PC-3 (cell line): ENCODE measurements at regions not wholly inside any gene's neighbourhood (a gene's known extent, or its start where the extent isn't known, plus 50 kb on each side); places are given as distances from the start of the nearest gene placed in this dataset.

ENCODE experiments used
- ATAC-seq: fragments of 200-7000 bp; cut with Tn5 transposase; 2 replicates; pipeline ENCODE4 v1.9.1; 2020; ENCODE audit warnings: mild to moderate bottlenecking, moderate library complexity
- BruUV-seq: library from RNA; stranded (reverse); fragments of 400-500 nt; replicated peaks from 2 replicates; lab custom pipeline; 2021; lab: Mats Ljungman, UMichigan
- CTCF ChIA-PET: fragments of 300-600 bp; sonication (Branson Sonifier 250); formaldehyde crosslinking; loops from one replicate; lab custom pipeline; 2022; ENCODE audit warnings: antibody characterized with exemption; lab: Charles Lee
- POLR2A ChIA-PET: fragments of 300-600 bp; sonication (Branson Sonifier 250); formaldehyde crosslinking; loops from one replicate; lab custom pipeline; 2022; ENCODE audit warnings: antibody characterized with exemption; ENCODE audit not compliant: unreplicated experiment; lab: Charles Lee
- DNase-seq: peaks from one replicate; pipeline ENCODE4 v3.0.0-alpha.2; 2015
- H2AFZ ChIP-seq: fragments of 300-600 bp; sonication (generic); 2 replicates; pipeline ENCODE4 v1.6.0; 2016; ENCODE audit warnings: antibody characterized with exemption, low read length
- H3F3A ChIP-seq: fragments of 300-600 bp; sonication (generic); one replicate; pipeline ENCODE4 v1.6.0; 2017; ENCODE audit warnings: antibody characterized with exemption, low read length, control low read depth, mild to moderate bottlenecking; ENCODE audit not compliant: unreplicated experiment
- H3K27ac ChIP-seq: fragments of 300-600 bp; sonication (generic); 2 replicates; pipeline ENCODE4 v1.5.1; 2016; ENCODE audit warnings: mild to moderate bottlenecking, low read length
- H3K27me3 ChIP-seq: fragments of 300-600 bp; sonication (generic); 2 replicates; pipeline ENCODE4 v1.6.1; 2016; ENCODE audit warnings: low read length, mixed read lengths
- H3K36me3 ChIP-seq: fragments of 300-600 bp; sonication (generic); 2 replicates; pipeline ENCODE4 v1.6.1; 2016; ENCODE audit warnings: low read depth, mixed run types, low read length, mixed read lengths
- H3K4me1 ChIP-seq: fragments of 300-600 bp; sonication (generic); 2 replicates; pipeline ENCODE4 v1.5.1; 2016; ENCODE audit warnings: low read length; ENCODE audit not compliant: insufficient read depth
- H3K4me2 ChIP-seq: fragments of 300-600 bp; sonication (generic); 2 replicates; pipeline ENCODE4 v1.6.0; 2016; ENCODE audit warnings: low read length
- H3K4me3 ChIP-seq: fragments of 300-600 bp; sonication (generic); 2 replicates; pipeline ENCODE4 v1.5.1; 2016; ENCODE audit warnings: mild to moderate bottlenecking, low read length, mixed read lengths
- H3K79me2 ChIP-seq: fragments of 300-600 bp; sonication (generic); 2 replicates; pipeline ENCODE4 v1.6.1; 2017; ENCODE audit warnings: low read length, mixed read lengths
- H3K9ac ChIP-seq: fragments of 300-600 bp; sonication (generic); 2 replicates; pipeline ENCODE4 v1.6.0; 2016; ENCODE audit warnings: mild to moderate bottlenecking, low read length
- H3K9me2 ChIP-seq: fragments of 300-600 bp; sonication (generic); replicated peaks from 2 replicates; pipeline ENCODE4 v1.6.1; 2016; ENCODE audit warnings: mixed run types, low read length, mixed read lengths
- H3K9me3 ChIP-seq: fragments of 300-600 bp; sonication (generic); 2 replicates; pipeline ENCODE4 v1.6.1; 2016; ENCODE audit warnings: low read length, mixed read lengths
- H4K20me1 ChIP-seq: fragments of 300-600 bp; sonication (generic); 2 replicates; pipeline ENCODE4 v1.6.1; 2016; ENCODE audit warnings: low read length, mixed read lengths
- CTCF ChIP-seq: fragments of 300-600 bp; sonication (generic); conservative IDR thresholded peaks from 2 replicates; pipeline ENCODE4 v1.5.1; 2017; ENCODE audit warnings: antibody characterized with exemption, low read depth, mild to moderate bottlenecking, low read length
- EZH2 ChIP-seq: fragments of 300-600 bp; sonication (generic); IDR thresholded peaks from one replicate; pipeline ENCODE4 v1.6.1; 2017; ENCODE audit warnings: antibody characterized with exemption, mild to moderate bottlenecking, low read length; ENCODE audit not compliant: unreplicated experiment
- EZH2phosphoT487 ChIP-seq: fragments of 300-600 bp; sonication (generic); IDR thresholded peaks from 2 replicates; pipeline ENCODE4 v1.6.1; 2018; ENCODE audit warnings: mild to moderate bottlenecking, antibody characterized with exemption, low read length, borderline replicate concordance
- intact Hi-C: fragments of 100-400 bp; cut with micrococcal nuclease; formaldehyde crosslinking; loops from 2 replicates; pipeline ENCODE4 v1.9.0; 2023

DNA sequence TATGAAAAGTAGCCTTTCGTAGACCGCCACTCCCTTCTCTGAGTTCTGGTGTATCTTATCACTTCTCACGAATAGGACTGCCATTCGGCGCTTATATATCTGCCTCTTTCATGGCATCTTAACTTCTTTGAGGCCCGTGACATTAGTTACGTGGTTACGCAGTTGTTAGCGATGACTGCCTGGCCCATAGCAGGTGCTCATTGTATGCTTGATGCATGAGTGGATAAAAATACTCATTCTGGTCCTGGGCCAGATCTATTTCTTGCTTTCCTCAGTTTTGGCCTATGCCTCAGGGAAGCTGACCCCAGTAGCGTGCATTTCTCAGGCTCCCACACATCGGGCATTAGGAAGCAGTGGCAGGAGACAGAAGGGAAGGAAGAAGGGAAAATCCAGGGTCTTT, 60.7 kb upstream of the PITX2 start:
- Histone ChIP-seq H3K9me3 (no peaks in the 10 kb centered on the region), H3K4me3 (no peak overlapping the region), H3K27me3 (peaks cover 44% of the 10 kb centered on the region), H3K9me2 (no peaks in the 10 kb centered on the region), H3K79me2 (no peaks in the 10 kb centered on the region), H3K4me1 (0 out of 2 replicates have a peak, but pooled peaks cover 7% of the 10 kb centered on the region), H3K27ac (no peak overlapping the region), H3K4me2 (no peak overlapping the region), H2AFZ (no peak overlapping the region), H4K20me1 (no peaks in the 10 kb centered on the region), H3K9ac (no peak overlapping the region), H3K36me3 (no peaks in the 10 kb centered on the region), H3F3A (no peaks in the 10 kb centered on the region)
- no TSS peak for BruUV-seq
- ChIA-PET POLR2A (no interaction called here), CTCF (no interaction called here)
- TF ChIP-seq CTCF = no peak
- no peak for TF ChIP-seq EZH2
- no peak for TF ChIP-seq EZH2phosphoT487
- no peak for ATAC-seq
- no peak for DNase-seq
- intact Hi-C loops = no loop called here

DNA sequence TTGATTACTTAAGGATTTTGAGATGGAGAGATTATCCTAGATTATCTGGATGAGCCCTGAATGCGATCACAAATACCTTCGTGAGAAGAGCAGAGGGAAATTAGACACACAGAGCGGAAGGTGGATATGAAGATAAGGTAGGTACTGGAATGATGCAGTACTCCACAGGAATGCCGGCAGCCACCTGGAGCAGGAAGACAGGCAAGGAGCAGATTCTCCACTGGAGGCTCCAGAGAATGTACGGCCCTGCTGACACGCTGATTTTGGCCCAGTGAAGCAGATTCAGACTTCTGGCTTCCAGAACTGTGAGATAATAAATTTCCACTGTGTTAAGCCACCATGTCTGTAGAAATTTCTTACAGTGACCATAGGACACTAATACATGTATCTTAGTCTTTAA, 79.4 kb upstream of the PITX2 start:
- H3K4me1 ChIP-seq = no peaks in the 10 kb centered on the region
- H2AFZ ChIP-seq = no peak overlapping the region
- intact Hi-C loops = no loop called here
- H4K20me1 ChIP-seq = no peaks in the 10 kb centered on the region
- ChIA-PET POLR2A (no interaction called here), CTCF (no interaction called here)
- no peaks in the 10 kb centered on the region for H3K9me2 ChIP-seq
- H3K36me3 ChIP-seq = no peaks in the 10 kb centered on the region
- H3K4me2 ChIP-seq = no peak overlapping the region
- H3K9me3 ChIP-seq = no peaks in the 10 kb centered on the region
- H3K27me3 ChIP-seq = peaks cover 13% of the 10 kb centered on the region
- DNase-seq (no peak), ATAC-seq (no peak)
- no peaks in the 10 kb centered on the region for H3K79me2 ChIP-seq
- TF ChIP-seq EZH2phosphoT487 = no peak
- no peak for TF ChIP-seq EZH2
- no peak for TF ChIP-seq CTCF
- H3F3A ChIP-seq = no peaks in the 10 kb centered on the region
- no peak overlapping the region for H3K27ac ChIP-seq
- no TSS peak for BruUV-seq
- no peak overlapping the region for H3K4me3 ChIP-seq
- no peak overlapping the region for H3K9ac ChIP-seq

- ATAC-seq = no peak
- BruUV-seq = no TSS peak
- TF ChIP-seq EZH2phosphoT487 = no peak
- no peak for TF ChIP-seq EZH2
- no peak for TF ChIP-seq CTCF
- H3K79me2 ChIP-seq = no peaks in the 10 kb centered on the region
- H3F3A ChIP-seq = no peaks in the 10 kb centered on the region
- H3K36me3 ChIP-seq = no peaks in the 10 kb centered on the region
- H3K27me3 ChIP-seq = peaks cover 10% of the 10 kb centered on the region
- DNase-seq = no peak
- CTCF ChIA-PET = no interaction called here
- H3K9me2 ChIP-seq = no peaks in the 10 kb centered on the region
- no peak overlapping the region for H3K4me2 ChIP-seq
- H3K9ac ChIP-seq = no peak overlapping the region
- no peak overlapping the region for H2AFZ ChIP-seq
- H3K4me1 ChIP-seq = no peaks in the 10 kb centered on the region
- intact Hi-C loops = no loop called here
- no peaks in the 10 kb centered on the region for H4K20me1 ChIP-seq
- H3K4me3 ChIP-seq = no peak overlapping the region
- POLR2A ChIA-PET = no interaction called here
- no peaks in the 10 kb centered on the region for H3K9me3 ChIP-seq
- H3K27ac ChIP-seq = no peak overlapping the region
Observed at GRCh38 chr4:110704748-110705439, 82.0 kb upstream of the PITX2 start.
